UCSD-AML1 (cell line): ENCODE measurements at regions not wholly inside any gene's neighbourhood (a gene's known extent, or its start where the extent isn't known, plus 50 kb on each side); places are given as distances from the start of the nearest gene placed in this dataset.
"Not testable (repeated sequence)": the region's sequence is repeated elsewhere in the genome, so short reads cannot be mapped to it uniquely, and the experiment has no call there.

Experiments used
- DNase-seq: peaks from one replicate; lab custom pipeline; 2025; ENCODE audit not compliant: unreplicated experiment; lab: John Stamatoyannopoulos, UW

GRCh38 chr1:187788718-187789117 lies 960.0 kb downstream of the PLA2G4A start:
- DNase-seq = no peak

- DNase-seq = no peak
Measured at GRCh38 chr1:187790724-187791123, 962.0 kb downstream of the PLA2G4A start.

- DNase-seq = no peak
Measured at GRCh38 chr1:187794561-187794960, 965.8 kb downstream of the PLA2G4A start.

GRCh38 chr1:187809549-187809948 lies 980.8 kb downstream of the PLA2G4A start:
- DNase-seq = no peak

- DNase-seq = no peak
Measured at GRCh38 chr1:187816646-187817045, 987.9 kb downstream of the PLA2G4A start.

- DNase-seq = peak; percentile 8
Measured at GRCh38 chr1:187817782-187818181, 989.0 kb downstream of the PLA2G4A start.

- no peak for DNase-seq
Measured at GRCh38 chr1:187819086-187819485, 990.3 kb downstream of the PLA2G4A start.

GRCh38 chr1:187836557-187836956 lies 1007.8 kb downstream of the PLA2G4A start:
- DNase-seq = no peak

- DNase-seq = no peak
Measured at GRCh38 chr1:187837787-187838186, 1009.0 kb downstream of the PLA2G4A start.

GRCh38 chr1:187838335-187839293 lies 1009.9 kb downstream of the PLA2G4A start:
- DNase-seq = no peak

- DNase-seq = no peak
Measured at GRCh38 chr1:187839873-187840272, 1011.1 kb downstream of the PLA2G4A start.

- DNase-seq = no peak
Measured at GRCh38 chr1:187840557-187840956, 1011.8 kb downstream of the PLA2G4A start.

- DNase-seq = peak; percentile 4
Measured at GRCh38 chr1:187842406-187843165, 1013.8 kb downstream of the PLA2G4A start.

- DNase-seq = no peak
Measured at GRCh38 chr1:187844313-187844712, 1015.6 kb downstream of the PLA2G4A start.

GRCh38 chr1:187847531-187847930 lies 1018.8 kb downstream of the PLA2G4A start:
- DNase-seq = no peak

- no peak for DNase-seq
Measured at GRCh38 chr1:187848321-187848720, 1019.6 kb downstream of the PLA2G4A start.

- not testable (repeated sequence) for DNase-seq
Measured at GRCh38 chr1:187850146-187850545, 1021.4 kb downstream of the PLA2G4A start.

GRCh38 chr1:187853505-187853904 lies 1024.8 kb downstream of the PLA2G4A start:
- DNase-seq = no peak

GRCh38 chr1:187854457-187854856 lies 1025.7 kb downstream of the PLA2G4A start:
- no peak for DNase-seq

- DNase-seq = no peak
Measured at GRCh38 chr1:187862506-187862905, 1033.8 kb downstream of the PLA2G4A start.

- DNase-seq = no peak
Measured at GRCh38 chr1:187870552-187870951, 1041.8 kb downstream of the PLA2G4A start.
